ENCODE measurements at regions not wholly inside any gene's neighbourhood (a gene's known extent, or its start where the extent isn't known, plus 50 kb on each side); places are given as distances from the start of the nearest gene placed in this dataset.

DNA sequence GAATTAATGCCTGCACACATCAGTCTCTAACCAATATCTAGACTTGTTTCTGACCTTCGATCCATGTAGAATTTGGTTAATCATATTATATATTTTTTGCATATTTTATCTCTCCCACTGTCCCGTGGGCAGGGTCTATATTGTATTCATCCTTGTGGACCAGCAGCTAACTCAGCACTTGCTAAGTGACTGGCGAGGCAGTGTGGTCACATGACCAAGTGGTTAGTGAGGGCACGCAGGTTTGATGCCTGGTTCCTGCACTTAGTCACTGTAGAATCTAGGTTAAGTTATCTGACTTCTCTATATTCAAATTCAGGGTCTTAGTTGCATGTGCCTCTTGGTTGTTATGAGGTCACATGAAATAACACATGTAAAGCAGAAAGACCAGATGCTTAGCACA is 120.5 kb downstream of the UBE2U start (continued):
- no peak for TF ChIP-seq ZFP1 (CRISPR knock-in tag; IDR thresholded peaks at IDR 0.05)
- TF ChIP-seq ZNF311 (CRISPR knock-in tag; IDR thresholded peaks at IDR 0.05), result no peak

DNA sequence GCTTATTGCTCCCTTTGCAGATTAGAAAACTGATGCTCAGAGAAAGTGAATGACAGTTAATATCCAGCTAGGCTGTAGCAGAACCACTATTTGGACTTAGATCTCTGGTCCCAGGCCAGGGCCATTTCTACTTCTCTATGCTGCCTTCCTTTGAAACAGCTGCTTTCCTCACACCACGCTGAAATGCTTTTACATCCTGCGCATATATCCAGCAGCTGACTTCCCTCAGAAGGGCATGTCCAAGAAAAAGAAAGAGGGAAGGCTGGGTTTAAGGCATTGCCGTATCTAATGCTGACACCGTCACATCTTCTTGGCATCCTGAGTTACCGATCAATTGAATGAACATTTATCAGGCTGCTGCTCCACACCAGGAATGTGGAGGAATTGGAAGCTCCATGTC is 122.4 kb downstream of the UBE2U start:
- no peak overlapping the region for H2AFZ ChIP-seq (ENCODE audit: low read depth, low read length)
- ATAC-seq (no peak), FAIRE-seq (no peak), DNase-seq (ENCODE audit: extremely low read depth in 1 of 4, low spot score in 3 of 4) (no peak)
- H3K4me3 ChIP-seq, result no peak overlapping the region
- intact Hi-C loops (cut with micrococcal nuclease), result no loop called here
- in situ Hi-C loops (cut with MboI), result no loop called here
- no peaks in the 10 kb centered on the region for H4K20me1 ChIP-seq (replicated peaks; ENCODE audit: control insufficient read depth, insufficient read depth, low read length)
- no peaks in the 10 kb centered on the region for H3K9me3 ChIP-seq (replicated peaks; ENCODE audit: control insufficient read depth, insufficient read depth, low read depth, low read length)
- TF ChIP-seq, protein P1, sequence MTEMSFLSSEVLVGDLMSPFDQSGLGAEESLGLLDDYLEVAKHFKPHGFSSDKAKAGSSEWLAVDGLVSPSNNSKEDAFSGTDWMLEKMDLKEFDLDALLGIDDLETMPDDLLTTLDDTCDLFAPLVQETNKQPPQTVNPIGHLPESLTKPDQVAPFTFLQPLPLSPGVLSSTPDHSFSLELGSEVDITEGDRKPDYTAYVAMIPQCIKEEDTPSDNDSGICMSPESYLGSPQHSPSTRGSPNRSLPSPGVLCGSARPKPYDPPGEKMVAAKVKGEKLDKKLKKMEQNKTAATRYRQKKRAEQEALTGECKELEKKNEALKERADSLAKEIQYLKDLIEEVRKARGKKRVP (CRISPR knock-in tag; IDR thresholded peaks at IDR 0.05), result no peak
- TF ChIP-seq, protein P2, sequence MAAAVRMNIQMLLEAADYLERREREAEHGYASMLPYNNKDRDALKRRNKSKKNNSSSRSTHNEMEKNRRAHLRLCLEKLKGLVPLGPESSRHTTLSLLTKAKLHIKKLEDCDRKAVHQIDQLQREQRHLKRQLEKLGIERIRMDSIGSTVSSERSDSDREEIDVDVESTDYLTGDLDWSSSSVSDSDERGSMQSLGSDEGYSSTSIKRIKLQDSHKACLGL (CRISPR knock-in tag; IDR thresholded peaks at IDR 0.05; ENCODE audit: borderline replicate concordance, poor library complexity, severe bottlenecking), result no peak
- no peak for TF ChIP-seq KDM2B (CRISPR knock-in tag; IDR thresholded peaks at IDR 0.05)
- CTCF ChIA-PET (ENCODE audit: low intra/inter-chr PET ratio), result no interaction called here
- H3K27me3 ChIP-seq (ENCODE audit: control insufficient read depth in 2 of 2, insufficient read depth in 2 of 2, low read length in 2 of 2), result peaks cover 0 to 8% of the 10 kb centered on the region in 2 experiments; a peak in 3 of 5 replicates
- H3K4me1 ChIP-seq (replicated peaks in 1 of 2; ENCODE audit: control insufficient read depth in 2 of 2, insufficient read depth in 2 of 2, low read length in 2 of 2), result no peaks in the 10 kb centered on the region
- H3K79me2 ChIP-seq (ENCODE audit: control insufficient read depth, insufficient read depth, low read length), result no peaks in the 10 kb centered on the region
- POLR2A ChIA-PET, result interaction anchor here (1.1 kb wide), 1 partner anchor 13 kb away, joined by 3 read pairs; no protein-coding TSS in a partner anchor
- 7% methylated on average over 5 of the region's 5 CpGs for WGBS (ENCODE audit: insufficient coverage, low coverage, missing lambda C conversion rate)
- no TSS peak for BruUV-seq (replicated peaks)
- H3K27ac ChIP-seq (ENCODE audit: extremely low read depth, low read depth, low read length), result no peak overlapping the region
- H3K9me1 ChIP-seq (ENCODE audit: control insufficient read depth, insufficient read depth, low read length), result no peaks in the 10 kb centered on the region
- H3K9ac ChIP-seq (ENCODE audit: insufficient read depth in 1 of 2, low read depth in 2 of 2, low read length in 2 of 2), result no peak overlapping the region
- no peak overlapping the region for H3K4me2 ChIP-seq (ENCODE audit: insufficient read depth, low read length)
- no peaks in the 10 kb centered on the region for H3K36me3 ChIP-seq (ENCODE audit: control insufficient read depth, insufficient read depth, low read length)

Data from K562 (cell line).